ENCODE measurements at regions not wholly inside any gene's neighbourhood (a gene's known extent, or its start where the extent isn't known, plus 50 kb on each side); places are given as distances from the start of the nearest gene placed in this dataset.
A peak's percentile ranks its signal among the peaks of the same experiment; 100 is the strongest.
"Not testable (repeated sequence)": the region's sequence is repeated elsewhere in the genome, so short reads cannot be mapped to it uniquely, and the experiment has no call there.

GRCh38 chr12:28987538-28988324 is 161.3 kb upstream of the FAR2 start:
- no peaks in the 10 kb centered on the region for H3K27me3 ChIP-seq
- no peak overlapping the region for H3K27ac ChIP-seq
- H3K9me3 ChIP-seq (replicated peaks), result no peaks in the 10 kb centered on the region
- peaks cover 10% of the 10 kb centered on the region for H3K4me1 ChIP-seq
- DNase-seq, result peak; percentile 30 to 50
- no peak overlapping the region for H3K4me3 ChIP-seq
- no peaks in the 10 kb centered on the region for H3K36me3 ChIP-seq

GRCh38 chr12:28988325-28988704 is 160.8 kb upstream of the FAR2 start:
- no peaks in the 10 kb centered on the region for H3K9me3 ChIP-seq (replicated peaks)
- H3K27me3 ChIP-seq, result no peaks in the 10 kb centered on the region
- no peaks in the 10 kb centered on the region for H3K36me3 ChIP-seq
- H3K27ac ChIP-seq, result no peak overlapping the region
- no peak overlapping the region for H3K4me3 ChIP-seq
- H3K4me1 ChIP-seq, result peaks cover 10% of the 10 kb centered on the region
- DNase-seq, result no peak

GRCh38 chr12:28991626-28992025 is 157.5 kb upstream of the FAR2 start:
- Histone ChIP-seq H3K27me3 (no peaks in the 10 kb centered on the region), H3K27ac (no peak overlapping the region), H3K4me3 (no peak overlapping the region), H3K9me3 (replicated peaks) (no peaks in the 10 kb centered on the region), H3K36me3 (no peaks in the 10 kb centered on the region), H3K4me1 (peaks cover 10% of the 10 kb centered on the region)
- DNase-seq, result no peak

- H3K9me3 ChIP-seq (replicated peaks), result no peaks in the 10 kb centered on the region
- no peaks in the 10 kb centered on the region for H3K4me1 ChIP-seq
- no peak overlapping the region for H3K4me3 ChIP-seq
- no peak for DNase-seq
- no peaks in the 10 kb centered on the region for H3K36me3 ChIP-seq
- no peak overlapping the region for H3K27ac ChIP-seq
- no peaks in the 10 kb centered on the region for H3K27me3 ChIP-seq
These were observed 155.4 kb upstream of the FAR2 start for GRCh38 chr12:28993720-28994119.

GRCh38 chr12:28994179-28994715 is 154.8 kb upstream of the FAR2 start:
- H3K36me3 ChIP-seq, result no peaks in the 10 kb centered on the region
- H3K27ac ChIP-seq, result no peak overlapping the region
- no peak for DNase-seq
- no peaks in the 10 kb centered on the region for H3K9me3 ChIP-seq (replicated peaks)
- H3K4me3 ChIP-seq, result no peak overlapping the region
- no peaks in the 10 kb centered on the region for H3K27me3 ChIP-seq
- H3K4me1 ChIP-seq, result no peaks in the 10 kb centered on the region

- no peak for DNase-seq
- no peaks in the 10 kb centered on the region for H3K9me3 ChIP-seq (replicated peaks)
- no peaks in the 10 kb centered on the region for H3K4me1 ChIP-seq
- no peak overlapping the region for H3K27ac ChIP-seq
- H3K36me3 ChIP-seq, result no peaks in the 10 kb centered on the region
- no peak overlapping the region for H3K4me3 ChIP-seq
- no peaks in the 10 kb centered on the region for H3K27me3 ChIP-seq
These were observed 152.4 kb upstream of the FAR2 start for GRCh38 chr12:28996688-28997087.

GRCh38 chr12:28998662-28999120 is 150.4 kb upstream of the FAR2 start:
- DNase-seq, result peak in 1 of 2 experiments; percentile 41
- no peaks in the 10 kb centered on the region for H3K36me3 ChIP-seq
- H3K27ac ChIP-seq, result no peak overlapping the region
- no peak overlapping the region for H3K4me3 ChIP-seq
- H3K4me1 ChIP-seq, result no peaks in the 10 kb centered on the region; the same call in 1 of the 2 replicates
- no peaks in the 10 kb centered on the region for H3K27me3 ChIP-seq
- no peaks in the 10 kb centered on the region for H3K9me3 ChIP-seq (replicated peaks)

- H3K4me3 ChIP-seq, result no peak overlapping the region
- H3K9me3 ChIP-seq (replicated peaks), result no peaks in the 10 kb centered on the region
- no peaks in the 10 kb centered on the region for H3K27me3 ChIP-seq
- no peak for DNase-seq
- no peaks in the 10 kb centered on the region for H3K36me3 ChIP-seq
- H3K4me1 ChIP-seq, result no peaks in the 10 kb centered on the region; the same call in 1 of the 2 replicates
- no peak overlapping the region for H3K27ac ChIP-seq
These were observed 144.8 kb upstream of the FAR2 start for GRCh38 chr12:29004066-29004935.

GRCh38 chr12:29004936-29005304 is 144.2 kb upstream of the FAR2 start:
- no peak for DNase-seq
- Histone ChIP-seq H3K9me3 (replicated peaks) (no peaks in the 10 kb centered on the region), H3K27me3 (no peaks in the 10 kb centered on the region), H3K4me3 (no peak overlapping the region), H3K36me3 (no peaks in the 10 kb centered on the region), H3K27ac (no peak overlapping the region), H3K4me1 (no peaks in the 10 kb centered on the region; the same call in 1 of the 2 replicates)

GRCh38 chr12:29008786-29009185 is 140.3 kb upstream of the FAR2 start:
- Histone ChIP-seq H3K27ac (no peak overlapping the region), H3K36me3 (no peaks in the 10 kb centered on the region), H3K27me3 (no peaks in the 10 kb centered on the region), H3K4me3 (no peak overlapping the region), H3K4me1 (no peaks in the 10 kb centered on the region; the same call in 1 of the 2 replicates), H3K9me3 (replicated peaks) (no peaks in the 10 kb centered on the region)
- no peak for DNase-seq

- H3K4me3 ChIP-seq, result no peak overlapping the region
- H3K27me3 ChIP-seq, result no peaks in the 10 kb centered on the region
- no peak for DNase-seq
- H3K9me3 ChIP-seq (replicated peaks), result no peaks in the 10 kb centered on the region
- H3K36me3 ChIP-seq, result no peaks in the 10 kb centered on the region
- no peaks in the 10 kb centered on the region for H3K4me1 ChIP-seq
- H3K27ac ChIP-seq, result no peak overlapping the region
These were observed 136.4 kb upstream of the FAR2 start for GRCh38 chr12:29012673-29013072.

- H3K4me3 ChIP-seq; H3K27ac ChIP-seq; H3K36me3 ChIP-seq; H3K27me3 ChIP-seq; H3K4me1 ChIP-seq; H3K9me3 ChIP-seq (replicated peaks): not testable (repeated sequence)
- DNase-seq, result peak; percentile 60 to 70
These were observed 131.5 kb upstream of the FAR2 start for GRCh38 chr12:29017532-29017931.

- H3K27ac ChIP-seq, result no peak overlapping the region
- H3K9me3 ChIP-seq (replicated peaks), result no peaks in the 10 kb centered on the region
- no peaks in the 10 kb centered on the region for H3K36me3 ChIP-seq
- H3K4me1 ChIP-seq, result peaks cover 11% of the 10 kb centered on the region
- no peaks in the 10 kb centered on the region for H3K27me3 ChIP-seq
- no peak for DNase-seq
- H3K4me3 ChIP-seq, result no peak overlapping the region
These were observed 125.5 kb upstream of the FAR2 start for GRCh38 chr12:29023436-29024076.

GRCh38 chr12:29024117-29024516 is 125.0 kb upstream of the FAR2 start:
- Histone ChIP-seq H3K9me3 (replicated peaks) (no peaks in the 10 kb centered on the region), H3K36me3 (no peaks in the 10 kb centered on the region), H3K4me3 (no peak overlapping the region), H3K27ac (no peak overlapping the region), H3K27me3 (no peaks in the 10 kb centered on the region), H3K4me1 (peaks cover 11% of the 10 kb centered on the region)
- no peak for DNase-seq

- Histone ChIP-seq H3K27me3 (no peaks in the 10 kb centered on the region), H3K36me3 (no peaks in the 10 kb centered on the region), H3K27ac (no peak overlapping the region), H3K4me3 (no peak overlapping the region), H3K9me3 (replicated peaks) (no peaks in the 10 kb centered on the region), H3K4me1 (peaks cover 11% of the 10 kb centered on the region)
- DNase-seq, result no peak
These were observed 123.1 kb upstream of the FAR2 start for GRCh38 chr12:29025937-29026336.

All from SJCRH30 (cell line).